Fibroblast of lung (primary cell): ENCODE measurements at regions not wholly inside any gene's neighbourhood (a gene's known extent, or its start where the extent isn't known, plus 50 kb on each side); places are given as distances from the start of the nearest gene placed in this dataset.
"Not testable (repeated sequence)": the region's sequence is repeated elsewhere in the genome, so short reads cannot be mapped to it uniquely, and the experiment has no call there.

Experiments used
- EZH2 ChIP-seq: IDR thresholded peaks from 2 replicates; pipeline ENCODE4 v1.5.1; 2012; ENCODE audit warnings: low read length, control low read depth, mild to moderate bottlenecking; ENCODE audit errors: missing control alignments
- TF ChIP-seq, protein P1 (sequence below), 2 donors: IDR thresholded peaks in 1 of 2; conservative IDR thresholded peaks in 1 of 2; 1 replicate in 1 of 2; 2 replicates in 1 of 2; pipeline ENCODE4 v1.5.1; 2011 to 2012; ENCODE audit warnings: low read length in 2 of 2, control low read depth in 1 of 2, inconsistent platforms in 1 of 2, low read depth in 1 of 2, mild to moderate bottlenecking in 1 of 2

DNA sequence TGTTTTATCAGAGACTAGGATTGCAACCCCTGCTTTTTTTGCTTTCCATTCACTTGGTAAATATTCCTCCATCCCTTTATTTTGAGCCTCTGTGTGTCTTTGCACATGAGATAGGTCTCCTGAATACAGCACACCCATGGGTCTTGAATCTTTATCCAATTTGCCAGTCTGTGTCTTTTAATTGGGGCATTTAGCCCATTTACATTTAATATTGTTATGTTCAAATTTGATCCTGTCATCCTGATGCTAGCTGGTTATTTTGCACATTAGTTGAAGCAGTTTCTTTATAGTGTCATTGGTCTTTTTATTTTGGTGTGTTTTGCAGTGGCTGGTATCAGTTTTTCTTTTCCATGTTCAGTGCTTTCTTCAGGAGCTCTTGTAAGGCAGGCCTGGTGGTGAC, 95.1 kb upstream of the STK32A start:
- TF ChIP-seq, protein P1, sequence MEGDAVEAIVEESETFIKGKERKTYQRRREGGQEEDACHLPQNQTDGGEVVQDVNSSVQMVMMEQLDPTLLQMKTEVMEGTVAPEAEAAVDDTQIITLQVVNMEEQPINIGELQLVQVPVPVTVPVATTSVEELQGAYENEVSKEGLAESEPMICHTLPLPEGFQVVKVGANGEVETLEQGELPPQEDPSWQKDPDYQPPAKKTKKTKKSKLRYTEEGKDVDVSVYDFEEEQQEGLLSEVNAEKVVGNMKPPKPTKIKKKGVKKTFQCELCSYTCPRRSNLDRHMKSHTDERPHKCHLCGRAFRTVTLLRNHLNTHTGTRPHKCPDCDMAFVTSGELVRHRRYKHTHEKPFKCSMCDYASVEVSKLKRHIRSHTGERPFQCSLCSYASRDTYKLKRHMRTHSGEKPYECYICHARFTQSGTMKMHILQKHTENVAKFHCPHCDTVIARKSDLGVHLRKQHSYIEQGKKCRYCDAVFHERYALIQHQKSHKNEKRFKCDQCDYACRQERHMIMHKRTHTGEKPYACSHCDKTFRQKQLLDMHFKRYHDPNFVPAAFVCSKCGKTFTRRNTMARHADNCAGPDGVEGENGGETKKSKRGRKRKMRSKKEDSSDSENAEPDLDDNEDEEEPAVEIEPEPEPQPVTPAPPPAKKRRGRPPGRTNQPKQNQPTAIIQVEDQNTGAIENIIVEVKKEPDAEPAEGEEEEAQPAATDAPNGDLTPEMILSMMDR (conservative IDR thresholded peaks at IDR 0.05 in 1 of 2, IDR thresholded peaks at IDR 0.05 in 1 of 2; ENCODE audit: low read depth in 1 of 2, low read length in 2 of 2) = not testable (repeated sequence)
- not testable (repeated sequence) for TF ChIP-seq EZH2
